Dermis blood vessel endothelial cell (primary cell): ENCODE measurements at regions not wholly inside any gene's neighbourhood (a gene's known extent, or its start where the extent isn't known, plus 50 kb on each side); places are given as distances from the start of the nearest gene placed in this dataset.
"Not testable (repeated sequence)": the region's sequence is repeated elsewhere in the genome, so short reads cannot be mapped to it uniquely, and the experiment has no call there.

Experiments used
- DNase-seq: peaks from one replicate; pipeline ENCODE4 v3.0.0; 2010

GRCh38 chr16:86243571-86244154, 266.7 kb upstream of the FOXF1 start:
- no peak for DNase-seq

GRCh38 chr16:86244158-86244557, 266.2 kb upstream of the FOXF1 start:
- DNase-seq: no peak

- DNase-seq: no peak
Observed at GRCh38 chr16:86244936-86245335, 265.4 kb upstream of the FOXF1 start.

GRCh38 chr16:86245351-86245750, 265.0 kb upstream of the FOXF1 start:
- DNase-seq: no peak

GRCh38 chr16:86245895-86246294, 264.4 kb upstream of the FOXF1 start:
- no peak for DNase-seq

- DNase-seq: no peak
Observed at GRCh38 chr16:86248310-86248905, 261.9 kb upstream of the FOXF1 start.

- no peak for DNase-seq
Observed at GRCh38 chr16:86249631-86250030, 260.7 kb upstream of the FOXF1 start.

GRCh38 chr16:86251682-86252081, 258.6 kb upstream of the FOXF1 start:
- DNase-seq: no peak

GRCh38 chr16:86252596-86252995, 257.7 kb upstream of the FOXF1 start:
- DNase-seq: peak; percentile 71

GRCh38 chr16:86255966-86256365, 254.4 kb upstream of the FOXF1 start:
- no peak for DNase-seq

GRCh38 chr16:86256995-86257394, 253.3 kb upstream of the FOXF1 start:
- DNase-seq: no peak

- DNase-seq: no peak
Observed at GRCh38 chr16:86257546-86257945, 252.8 kb upstream of the FOXF1 start.

GRCh38 chr16:86258713-86259112, 251.6 kb upstream of the FOXF1 start:
- DNase-seq: no peak

- peak; percentile 13 for DNase-seq
Observed at GRCh38 chr16:86259499-86259898, 250.8 kb upstream of the FOXF1 start.

GRCh38 chr16:86261379-86261778, 248.9 kb upstream of the FOXF1 start:
- peak; percentile 57 for DNase-seq

GRCh38 chr16:86267657-86268056, 242.7 kb upstream of the FOXF1 start:
- not testable (repeated sequence) for DNase-seq

- peak; percentile 4 for DNase-seq
Observed at GRCh38 chr16:86270696-86271095, 239.6 kb upstream of the FOXF1 start.

- no peak for DNase-seq
Observed at GRCh38 chr16:86272744-86273143, 237.6 kb upstream of the FOXF1 start.

- DNase-seq: no peak
Observed at GRCh38 chr16:86277221-86277620, 233.1 kb upstream of the FOXF1 start.

GRCh38 chr16:86277859-86278258, 232.5 kb upstream of the FOXF1 start:
- not testable (repeated sequence) for DNase-seq

GRCh38 chr16:86281421-86281820, 228.9 kb upstream of the FOXF1 start:
- DNase-seq: no peak

GRCh38 chr16:86283944-86284343, 226.4 kb upstream of the FOXF1 start:
- no peak for DNase-seq

GRCh38 chr16:86285421-86285820, 224.9 kb upstream of the FOXF1 start:
- DNase-seq: no peak

GRCh38 chr16:86285938-86286921, 224.1 kb upstream of the FOXF1 start:
- no peak for DNase-seq
